HG03280 (cell line): ENCODE measurements at regions not wholly inside any gene's neighbourhood (a gene's known extent, or its start where the extent isn't known, plus 50 kb on each side); places are given as distances from the start of the nearest gene placed in this dataset.
"Not testable (repeated sequence)": the region's sequence is repeated elsewhere in the genome, so short reads cannot be mapped to it uniquely, and the experiment has no call there.

Source experiments
- ATAC-seq: cut with Tn5 transposase; IDR thresholded peaks from one replicate; pipeline ENCODE4 v1.9.1; 2021; ENCODE audit warnings: mild to moderate bottlenecking, moderate library complexity; ENCODE audit not compliant: unreplicated experiment

- no peak for ATAC-seq
Measured at GRCh38 chr19:28701491-28701890, 511.5 kb downstream of the UQCRFS1 start.

GRCh38 chr19:28700176-28700575, 512.8 kb downstream of the UQCRFS1 start:
- ATAC-seq, result no peak

DNA sequence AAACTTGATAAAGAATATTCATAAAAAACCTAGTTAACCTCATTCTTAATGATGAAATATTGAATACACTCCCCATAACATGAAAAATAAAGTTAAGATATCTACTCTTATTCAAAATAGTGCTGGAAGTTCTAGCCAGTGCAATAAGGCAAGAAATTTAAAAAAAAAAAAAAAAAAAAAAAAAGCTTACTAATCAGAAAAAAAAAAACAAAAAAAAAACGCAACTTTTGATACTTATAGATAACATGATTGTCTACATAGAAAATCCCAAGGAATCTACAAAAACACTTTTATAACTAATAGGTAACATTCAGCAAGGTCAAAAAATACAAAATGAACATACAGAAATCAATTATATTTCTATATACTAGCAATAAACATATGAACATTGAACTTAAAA, 515.6 kb downstream of the UQCRFS1 start:
- ATAC-seq, result no peak

GRCh38 chr19:28694812-28695211, 518.1 kb downstream of the UQCRFS1 start:
- ATAC-seq, result no peak

DNA sequence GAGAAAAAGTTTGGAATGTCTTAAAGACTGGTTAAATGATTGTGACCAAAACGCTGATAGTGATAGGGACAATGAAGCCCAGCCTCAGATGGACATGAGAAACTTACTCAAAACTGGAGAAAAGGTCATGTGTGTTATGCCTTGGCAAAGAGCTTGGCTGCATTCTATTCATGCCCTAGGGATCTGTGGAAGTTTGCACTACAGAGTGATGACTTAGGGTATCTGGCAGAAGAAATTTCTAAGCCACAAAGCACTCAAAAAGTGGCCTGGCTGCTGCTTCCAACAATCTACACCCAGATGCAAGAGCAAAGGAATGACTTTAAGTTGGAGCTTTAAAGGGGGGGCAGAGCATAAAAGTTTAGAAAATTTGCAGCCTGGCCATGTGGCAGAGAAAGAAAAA, 521.3 kb downstream of the UQCRFS1 start:
- ATAC-seq, result no peak

DNA sequence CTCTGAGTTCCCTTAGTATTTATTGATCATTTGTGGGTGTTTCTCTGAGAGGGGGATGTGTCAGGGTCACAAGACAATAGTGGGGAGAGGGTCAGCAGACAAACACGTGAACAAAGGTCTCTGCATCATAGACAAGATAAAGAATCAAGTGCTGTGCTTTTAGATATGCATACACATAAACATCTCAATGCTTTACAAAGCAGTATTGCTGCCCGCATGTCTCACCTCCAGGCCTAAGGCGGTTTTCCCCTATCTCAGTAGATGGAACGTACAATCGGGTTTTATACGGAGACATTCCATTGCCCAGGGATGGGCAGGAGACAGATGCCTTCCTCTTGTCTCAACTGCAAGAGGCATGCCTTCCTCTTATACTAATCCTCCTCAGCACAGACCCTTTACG, 523.5 kb downstream of the UQCRFS1 start:
- not testable (repeated sequence) for ATAC-seq

DNA sequence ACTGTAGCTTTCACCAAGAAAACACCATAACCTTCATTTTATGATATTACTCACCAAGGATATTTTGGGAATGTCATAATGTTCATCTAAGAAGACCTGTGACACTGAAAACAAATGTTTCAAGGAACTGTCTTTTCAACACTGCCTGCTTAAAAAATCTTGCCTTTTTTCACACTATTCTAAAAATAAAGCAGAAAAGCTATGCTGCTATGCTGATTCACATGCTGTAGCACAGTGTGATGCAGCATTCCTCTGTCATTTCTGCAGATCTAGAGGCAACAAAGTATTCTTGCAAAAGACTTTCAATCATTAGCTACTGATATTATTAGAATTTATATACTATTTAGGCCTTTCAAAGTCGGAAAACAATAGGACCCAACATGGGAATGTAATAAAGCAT, 525.7 kb downstream of the UQCRFS1 start:
- no peak for ATAC-seq

GRCh38 chr19:28686756-28687155, 526.2 kb downstream of the UQCRFS1 start:
- no peak for ATAC-seq

DNA sequence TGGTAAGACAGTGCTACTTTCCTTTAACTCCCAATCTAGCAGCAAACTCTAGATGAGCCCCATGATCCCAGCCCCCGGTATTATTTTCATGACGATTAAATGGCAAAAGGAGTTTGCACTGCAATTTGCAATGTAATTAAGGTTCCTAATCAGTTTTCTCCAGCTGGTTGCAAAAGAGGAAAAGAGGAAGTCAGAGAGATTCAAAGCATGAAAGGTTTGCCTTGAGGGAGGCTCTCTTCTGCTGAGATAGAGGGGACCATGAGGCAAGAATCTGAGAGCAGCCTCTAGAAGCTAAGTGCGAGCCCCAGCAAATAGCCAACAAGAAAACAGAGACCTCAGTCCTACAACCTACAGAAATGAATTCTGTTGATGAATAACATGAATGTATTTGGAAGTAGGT, 527.1 kb downstream of the UQCRFS1 start:
- no peak for ATAC-seq

DNA sequence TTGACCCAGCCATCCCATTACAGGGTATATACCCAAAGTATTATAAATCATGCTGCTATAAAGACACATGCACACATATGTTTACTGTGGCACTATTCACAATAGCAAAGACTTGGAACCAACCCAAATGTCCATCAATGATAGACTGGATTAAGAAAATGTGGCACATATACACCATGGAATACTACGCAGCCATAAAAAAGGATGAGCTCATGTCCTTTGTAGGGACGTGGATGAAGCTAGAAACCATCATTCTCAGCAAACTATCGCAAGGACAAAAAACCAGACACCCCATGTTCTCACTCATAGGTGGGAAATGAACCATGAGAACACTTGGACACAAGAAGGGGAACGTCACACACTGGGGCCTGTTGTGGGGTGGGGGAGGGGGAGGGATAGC, 527.9 kb downstream of the UQCRFS1 start:
- ATAC-seq, result not testable (repeated sequence)

DNA sequence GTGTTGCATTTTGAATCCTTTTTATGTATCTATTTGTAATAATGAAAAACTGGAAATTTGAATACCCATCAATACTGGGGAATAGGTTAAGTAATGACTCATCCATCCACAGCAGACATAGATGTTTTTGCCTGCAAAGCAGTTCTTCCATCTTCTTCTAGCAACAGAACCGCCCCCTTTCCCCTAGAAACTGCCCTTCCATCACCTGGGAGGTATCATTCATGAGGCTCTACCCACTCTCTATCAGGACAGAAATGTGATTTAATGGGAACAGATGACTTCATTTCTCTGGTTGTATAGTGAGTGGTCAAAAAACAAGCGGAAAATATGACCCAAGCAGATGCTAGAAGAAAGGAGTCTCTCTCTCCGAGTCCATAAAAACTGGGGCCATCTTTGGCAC, 532.8 kb downstream of the UQCRFS1 start:
- ATAC-seq, result no peak

- no peak for ATAC-seq
Measured at GRCh38 chr19:28670836-28671235, 542.1 kb downstream of the UQCRFS1 start.

GRCh38 chr19:28669804-28670203, 543.1 kb downstream of the UQCRFS1 start:
- ATAC-seq, result no peak

- no peak for ATAC-seq
Measured at GRCh38 chr19:28667348-28667977, 545.5 kb downstream of the UQCRFS1 start.

- ATAC-seq, result no peak
Measured at GRCh38 chr19:28665748-28666147, 547.2 kb downstream of the UQCRFS1 start.

GRCh38 chr19:28656644-28657043, 556.3 kb downstream of the UQCRFS1 start:
- ATAC-seq, result no peak

DNA sequence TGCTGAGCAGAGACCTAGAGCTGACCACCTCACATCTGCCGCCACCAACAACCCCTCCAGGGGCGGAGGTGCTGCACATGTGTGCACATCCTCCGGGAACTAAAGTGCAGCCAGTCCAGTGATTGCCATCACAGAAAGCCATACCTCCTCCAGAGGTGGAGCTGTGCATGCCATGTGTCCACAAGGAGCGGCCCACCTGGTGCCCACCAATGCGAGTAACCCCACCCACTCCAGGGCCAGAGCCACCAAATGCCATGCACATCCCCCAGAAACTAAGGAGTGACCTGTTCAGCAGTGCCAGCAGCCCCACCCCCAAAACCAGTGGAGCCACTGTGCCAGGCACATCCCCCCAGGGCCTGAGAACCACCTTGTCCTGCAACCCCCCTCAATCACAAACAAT, 557.9 kb downstream of the UQCRFS1 start:
- ATAC-seq, result no peak

- no peak for ATAC-seq
Measured at GRCh38 chr19:28652765-28653164, 560.2 kb downstream of the UQCRFS1 start.

DNA sequence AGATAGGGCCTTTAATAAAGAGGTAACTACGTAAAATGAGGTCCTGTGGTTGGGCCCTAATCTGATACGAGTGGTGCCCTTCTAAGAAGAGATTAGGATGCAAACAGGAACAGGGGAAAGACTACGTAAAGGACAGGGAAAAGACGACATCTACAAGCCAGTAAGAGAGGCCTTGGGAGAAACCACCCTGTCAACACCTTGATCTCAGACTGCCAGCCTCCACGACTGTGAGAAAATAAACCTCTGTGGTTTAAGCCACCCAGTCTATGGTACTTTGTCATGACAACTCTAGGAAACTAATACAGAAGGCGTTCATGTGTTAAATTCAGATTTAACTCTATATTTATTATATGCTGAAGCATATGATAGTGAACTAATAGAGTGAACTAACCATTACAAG, 566.3 kb downstream of the UQCRFS1 start:
- ATAC-seq, result no peak

- ATAC-seq, result no peak
Measured at GRCh38 chr19:28644169-28644775, 568.7 kb downstream of the UQCRFS1 start.

DNA sequence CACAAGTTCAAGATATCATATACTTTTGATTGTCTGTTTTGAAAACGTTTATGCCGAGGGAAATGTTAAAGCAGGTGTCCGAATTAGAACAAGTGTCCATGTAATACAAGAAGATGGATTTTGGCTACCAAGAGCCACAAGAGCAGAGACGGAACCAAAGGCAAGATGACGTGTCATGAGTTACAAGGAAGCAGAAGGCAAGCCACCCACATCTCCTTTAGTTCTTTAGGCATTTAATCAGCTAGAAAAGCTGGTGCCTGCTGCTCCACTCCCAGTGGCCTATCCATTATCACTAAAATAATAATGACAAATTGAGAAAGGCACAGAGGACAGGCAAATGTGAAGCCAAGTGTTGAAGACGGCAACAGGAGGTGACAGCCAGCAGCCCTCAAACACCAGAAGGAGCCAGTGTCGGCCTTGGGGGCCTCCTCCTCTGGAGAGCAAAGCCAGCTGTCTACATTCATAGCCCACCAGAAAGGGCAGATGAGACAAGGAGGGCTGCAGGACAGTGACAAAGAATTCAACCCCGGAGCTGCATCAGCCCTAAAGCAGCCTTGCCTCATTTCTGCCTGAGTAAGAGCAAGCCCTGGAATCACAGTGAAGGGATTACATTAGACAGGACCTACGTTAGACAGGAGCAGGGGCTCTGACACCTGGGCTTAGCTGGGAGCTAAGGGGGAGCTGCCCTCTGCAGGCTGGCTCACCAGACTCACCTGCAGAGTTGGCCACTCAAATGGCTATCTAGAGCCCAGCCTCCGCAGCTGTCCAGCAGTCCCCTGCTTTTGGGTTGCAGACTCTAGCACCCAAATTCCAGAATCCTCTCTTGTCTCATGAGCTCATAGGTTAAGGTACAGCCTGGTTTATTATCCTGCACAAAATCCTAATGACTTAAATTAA, 569.9 kb downstream of the UQCRFS1 start:
- ATAC-seq, result no peak

- ATAC-seq, result no peak
Measured at GRCh38 chr19:28641395-28641794, 571.6 kb downstream of the UQCRFS1 start.
